HAP-1 (cell line): ENCODE measurements at regions not wholly inside any gene's neighbourhood (a gene's known extent, or its start where the extent isn't known, plus 50 kb on each side); places are given as distances from the start of the nearest gene placed in this dataset.
"Not testable (repeated sequence)": the region's sequence is repeated elsewhere in the genome, so short reads cannot be mapped to it uniquely, and the experiment has no call there.

Source experiments
- DNase-seq, 2 experiments: peaks; one replicate each; pipeline ENCODE4 v3.0.0-alpha.2; 2016 to 2020; ENCODE audit warnings: low spot score in 2 of 2
- H3K27me3 ChIP-seq: fragments of 250-450 bp; sonication (Bioruptor Pico); 2 replicates; pipeline ENCODE4 v1.5.1; 2020; ENCODE audit warnings: low read depth, mild to moderate bottlenecking, moderate library complexity
- H3K36me3 ChIP-seq: fragments of 250-450 bp; sonication (Bioruptor Pico); replicated peaks from 2 replicates; pipeline ENCODE4 v1.5.1; 2020; ENCODE audit warnings: mild to moderate bottlenecking
- H3K4me1 ChIP-seq: fragments of 250-450 bp; sonication (Bioruptor Pico); 2 replicates; pipeline ENCODE4 v1.5.1; 2020; ENCODE audit warnings: mild to moderate bottlenecking
- H3K4me3 ChIP-seq: fragments of 250-450 bp; sonication (Bioruptor Pico); 2 replicates; pipeline ENCODE4 v1.5.1; 2020; ENCODE audit warnings: mild to moderate bottlenecking, moderate library complexity
- H3K9me3 ChIP-seq: fragments of 250-450 bp; sonication (Bioruptor Pico); 2 replicates; pipeline ENCODE4 v1.5.1; 2020; ENCODE audit warnings: mild to moderate bottlenecking, moderate library complexity
- in situ Hi-C: fragments of 300-500 bp; cut with MboI; formaldehyde crosslinking; loops from 3 replicates; pipeline ENCODE4 v1.14.3; 2020; ENCODE audit warnings: low sequenced_read_pairs, inconsistent platforms, mixed read lengths

DNA sequence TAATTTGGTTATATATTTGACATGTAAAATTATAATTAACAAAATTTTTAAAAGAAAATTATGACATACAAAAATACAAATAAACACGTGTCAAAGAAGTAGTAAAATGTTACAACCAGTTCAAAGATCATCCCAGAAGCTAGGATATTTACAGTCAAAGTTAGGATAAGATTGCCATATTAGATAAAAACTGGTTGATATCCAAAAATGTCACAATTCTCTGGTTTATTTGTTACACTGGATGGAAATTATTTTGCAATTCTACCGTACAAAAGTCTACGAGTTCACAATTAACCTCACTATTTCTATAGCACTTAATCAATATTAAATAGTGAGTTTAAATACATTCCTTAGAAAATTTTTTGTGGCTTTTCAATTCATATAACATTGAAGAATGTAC lies 673.8 kb downstream of the GBE1 start:
- Histone ChIP-seq H3K4me1 (no peaks in the 10 kb centered on the region), H3K27me3 (no peaks in the 10 kb centered on the region), H3K36me3 (no peaks in the 10 kb centered on the region), H3K4me3 (no peak overlapping the region), H3K9me3 (no peaks in the 10 kb centered on the region)
- DNase-seq: no peak
- in situ Hi-C loops: no loop called here

DNA sequence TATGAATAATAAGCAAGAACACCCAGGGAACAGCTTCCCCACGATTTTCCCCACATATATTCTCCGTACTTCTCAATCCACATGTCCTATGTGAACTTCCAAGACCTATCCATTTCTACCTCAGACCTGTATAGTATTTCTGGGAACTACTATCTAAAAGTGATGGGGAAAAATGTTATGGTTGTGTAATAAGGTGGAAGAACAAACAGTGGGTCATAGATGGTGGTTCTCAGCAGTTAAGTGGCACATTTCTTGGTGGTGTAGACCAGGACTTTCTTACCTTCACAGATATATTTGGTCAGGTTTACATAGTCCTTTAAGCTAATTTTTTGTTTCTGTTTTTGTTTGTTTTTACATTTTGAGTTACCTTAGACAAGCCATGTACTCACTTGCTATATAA lies 675.1 kb downstream of the GBE1 start:
- Histone ChIP-seq H3K36me3 (no peaks in the 10 kb centered on the region), H3K4me1 (no peaks in the 10 kb centered on the region), H3K27me3 (no peaks in the 10 kb centered on the region), H3K9me3 (no peaks in the 10 kb centered on the region), H3K4me3 (no peak overlapping the region)
- DNase-seq: no peak
- in situ Hi-C loops: no loop called here

DNA sequence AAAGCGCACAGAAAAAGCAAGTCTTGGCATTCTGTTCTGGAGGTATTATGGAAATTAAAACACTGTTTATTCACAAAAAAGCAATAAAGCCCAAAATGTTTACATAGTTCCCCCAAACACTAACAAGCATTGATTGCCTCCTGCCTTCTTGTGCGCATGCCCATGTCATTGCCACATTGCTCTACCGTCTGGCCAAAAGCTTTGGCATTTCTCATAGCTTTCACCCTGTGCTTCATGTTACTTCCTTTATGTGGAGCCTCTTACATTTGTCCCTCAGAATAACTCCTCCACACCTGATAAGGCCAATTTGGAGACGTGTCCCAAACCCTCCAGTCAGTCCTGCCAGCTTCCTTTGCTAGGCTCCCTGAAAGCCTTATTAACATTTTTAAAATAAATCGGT lies 680.8 kb downstream of the GBE1 start:
- H3K4me1 ChIP-seq: no peaks in the 10 kb centered on the region
- H3K27me3 ChIP-seq: no peaks in the 10 kb centered on the region
- in situ Hi-C loops: no loop called here
- no peak overlapping the region for H3K4me3 ChIP-seq
- no peaks in the 10 kb centered on the region for H3K36me3 ChIP-seq
- no peaks in the 10 kb centered on the region for H3K9me3 ChIP-seq
- no peak for DNase-seq

DNA sequence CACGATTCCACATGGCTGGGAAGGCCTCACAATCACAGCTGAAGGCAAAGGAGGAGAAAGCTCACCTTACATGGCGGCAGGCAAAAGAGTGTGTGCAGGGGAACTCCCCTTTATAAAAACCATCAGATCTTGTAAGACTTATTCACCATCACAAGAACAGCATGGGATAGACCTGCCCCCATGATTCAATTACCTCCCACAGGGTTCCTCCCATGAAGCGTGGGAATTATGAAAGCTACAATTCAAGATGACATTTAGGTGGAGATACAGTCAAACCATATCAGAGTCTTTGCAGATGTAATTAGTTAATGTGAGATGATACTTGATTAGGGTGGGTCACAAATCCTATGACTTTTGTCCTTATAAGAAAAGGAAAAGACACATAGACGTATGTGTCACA lies 688.9 kb downstream of the GBE1 start:
- Histone ChIP-seq H3K36me3 (no peaks in the 10 kb centered on the region), H3K4me3 (no peak overlapping the region), H3K9me3 (no peaks in the 10 kb centered on the region; the same call in 1 of the 2 replicates), H3K4me1 (no peaks in the 10 kb centered on the region), H3K27me3 (no peaks in the 10 kb centered on the region)
- DNase-seq: no peak
- in situ Hi-C loops: no loop called here

DNA sequence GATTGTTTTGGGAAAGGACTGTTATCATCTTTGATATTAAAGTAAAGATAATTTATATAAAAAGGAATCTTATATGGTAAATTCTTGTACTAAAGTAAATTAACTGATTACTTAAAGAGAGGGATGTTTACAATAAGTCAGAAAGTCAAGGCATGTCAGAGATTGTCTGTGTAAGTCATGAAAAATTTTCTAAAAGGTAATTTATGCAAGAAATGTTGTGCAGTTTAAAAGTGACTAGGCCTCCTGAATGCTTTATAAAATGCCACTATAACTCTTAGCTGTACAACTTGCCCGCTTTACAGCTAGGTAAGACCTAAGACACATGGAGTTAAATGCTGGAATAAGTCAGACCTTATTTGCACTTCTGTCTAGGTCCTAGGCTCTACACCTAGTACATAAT lies 692.9 kb downstream of the GBE1 start:
- no peaks in the 10 kb centered on the region for H3K27me3 ChIP-seq
- in situ Hi-C loops: no loop called here
- H3K9me3 ChIP-seq: no peaks in the 10 kb centered on the region; the same call in 1 of the 2 replicates
- no peaks in the 10 kb centered on the region for H3K4me1 ChIP-seq
- no peak overlapping the region for H3K4me3 ChIP-seq
- no peaks in the 10 kb centered on the region for H3K36me3 ChIP-seq
- DNase-seq: no peak

DNA sequence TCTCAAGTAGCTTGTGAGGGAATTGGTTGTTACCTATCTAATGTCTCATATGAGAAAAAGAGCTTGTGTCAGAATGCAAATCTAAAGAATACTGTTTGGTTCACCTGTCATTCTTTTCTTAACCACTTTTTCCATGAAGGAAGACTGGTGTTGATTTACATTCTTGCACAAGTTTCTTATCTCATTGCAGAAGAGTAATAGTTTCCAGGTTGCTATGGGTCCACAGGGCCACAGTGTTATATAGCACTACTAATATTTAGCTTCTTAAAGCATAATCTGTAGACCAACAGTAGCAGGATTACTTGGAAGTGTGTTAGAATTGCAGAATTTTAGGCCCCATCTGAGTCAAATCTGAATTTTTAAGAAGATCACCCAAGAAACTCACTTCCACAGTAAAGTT lies 697.5 kb downstream of the GBE1 start:
- in situ Hi-C loops: no loop called here
- Histone ChIP-seq H3K9me3 (no peaks in the 10 kb centered on the region; the same call in 1 of the 2 replicates), H3K27me3 (no peaks in the 10 kb centered on the region), H3K4me3 (no peak overlapping the region), H3K36me3 (no peaks in the 10 kb centered on the region), H3K4me1 (no peaks in the 10 kb centered on the region)
- DNase-seq: no peak

DNA sequence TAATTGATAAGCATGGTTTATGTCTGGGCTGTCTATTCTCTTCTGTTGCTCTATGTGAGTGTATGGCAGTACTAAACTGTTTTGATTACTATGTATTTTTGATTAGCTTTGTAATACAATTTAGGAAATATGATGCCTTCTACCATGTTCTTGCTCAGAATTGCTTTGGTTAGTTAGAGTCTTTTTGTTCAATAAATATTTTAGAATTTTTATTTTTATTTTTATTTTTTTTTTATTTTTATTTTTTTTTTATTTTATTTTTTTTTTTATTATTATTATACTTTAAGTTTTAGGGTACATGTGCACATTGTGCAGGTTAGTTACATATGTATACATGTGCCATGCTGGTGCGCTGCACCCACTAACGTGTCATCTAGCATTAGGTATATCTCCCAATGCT lies 710.3 kb downstream of the GBE1 start:
- H3K27me3 ChIP-seq, in situ Hi-C loops, H3K4me3 ChIP-seq, DNase-seq, H3K4me1 ChIP-seq, H3K36me3 ChIP-seq, H3K9me3 ChIP-seq: not testable (repeated sequence)

DNA sequence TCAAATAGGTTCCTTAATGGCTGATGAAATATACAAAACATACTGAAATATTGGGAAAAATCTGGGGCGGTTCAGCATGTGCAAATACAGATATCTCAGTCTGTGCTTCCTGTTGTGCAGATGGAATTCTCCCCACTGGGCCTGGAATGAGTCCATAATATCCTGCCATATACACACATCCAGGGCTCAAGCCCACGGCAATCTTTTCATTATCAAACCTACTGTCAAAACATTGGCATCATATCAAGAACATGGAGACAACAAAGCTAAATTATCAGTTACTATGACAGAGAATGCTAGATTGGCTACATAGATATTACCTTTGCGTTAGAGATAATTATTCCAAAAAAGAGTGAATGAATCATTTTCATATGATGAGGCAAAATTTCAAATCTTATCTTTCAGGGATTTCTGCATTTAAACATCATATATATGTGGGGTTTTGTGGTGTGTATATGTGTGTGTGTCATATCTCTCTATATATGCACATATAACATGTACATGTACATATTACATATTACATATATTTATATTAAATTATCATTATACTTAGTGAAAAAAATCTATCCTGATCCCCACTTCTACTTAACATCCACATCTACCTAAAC lies 713.3 kb downstream of the GBE1 start:
- no peaks in the 10 kb centered on the region for H3K27me3 ChIP-seq
- no peak overlapping the region for H3K4me3 ChIP-seq
- no peaks in the 10 kb centered on the region for H3K36me3 ChIP-seq
- in situ Hi-C loops: no loop called here
- H3K9me3 ChIP-seq: no peaks in the 10 kb centered on the region
- no peak for DNase-seq
- no peaks in the 10 kb centered on the region for H3K4me1 ChIP-seq

DNA sequence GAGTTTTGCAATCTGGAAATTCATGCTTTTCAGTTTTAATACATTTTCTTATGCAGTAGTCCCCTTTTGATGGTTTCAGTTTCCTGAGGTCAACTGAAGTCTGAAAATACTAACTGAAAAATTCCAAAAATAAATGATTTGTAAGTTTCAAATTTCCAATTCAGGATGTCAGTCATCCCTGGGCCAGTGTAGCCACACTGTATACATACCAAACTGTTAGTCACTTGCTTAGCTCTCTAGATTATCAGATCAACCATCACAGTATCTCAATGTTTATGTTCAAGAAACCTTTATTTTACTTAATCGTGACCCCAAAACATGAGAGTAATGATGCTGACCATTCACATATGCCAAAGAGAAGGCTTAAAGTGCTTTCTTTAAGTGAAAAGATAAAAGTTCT lies 715.5 kb downstream of the GBE1 start:
- Histone ChIP-seq H3K27me3 (no peaks in the 10 kb centered on the region), H3K4me3 (no peak overlapping the region), H3K36me3 (no peaks in the 10 kb centered on the region), H3K4me1 (no peaks in the 10 kb centered on the region), H3K9me3 (no peaks in the 10 kb centered on the region)
- in situ Hi-C loops: no loop called here
- DNase-seq: no peak

DNA sequence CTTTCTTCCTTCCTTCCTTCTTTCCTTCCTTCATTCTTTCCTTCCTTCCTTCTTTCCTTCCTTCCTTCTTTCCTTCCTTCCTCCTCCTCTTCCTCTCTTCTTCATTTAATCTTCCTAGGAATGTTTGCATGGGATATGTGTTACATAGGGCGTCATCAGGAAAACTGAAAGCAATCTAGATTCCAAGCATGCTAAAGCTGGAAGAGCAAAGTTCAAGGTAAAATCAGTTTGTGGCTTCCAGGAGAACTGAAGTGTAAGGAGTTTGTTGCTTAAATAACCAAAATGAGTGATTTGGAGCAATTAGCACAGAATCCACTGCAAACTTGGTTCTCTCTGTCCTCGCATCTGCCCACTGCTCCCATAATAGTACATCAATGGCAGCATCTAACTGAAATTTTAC lies 716.2 kb downstream of the GBE1 start:
- no peaks in the 10 kb centered on the region for H3K9me3 ChIP-seq
- H3K36me3 ChIP-seq: no peaks in the 10 kb centered on the region
- H3K4me1 ChIP-seq: no peaks in the 10 kb centered on the region
- no peak overlapping the region for H3K4me3 ChIP-seq
- in situ Hi-C loops: no loop called here
- H3K27me3 ChIP-seq: no peaks in the 10 kb centered on the region; the same call in 1 of the 2 replicates
- no peak for DNase-seq

DNA sequence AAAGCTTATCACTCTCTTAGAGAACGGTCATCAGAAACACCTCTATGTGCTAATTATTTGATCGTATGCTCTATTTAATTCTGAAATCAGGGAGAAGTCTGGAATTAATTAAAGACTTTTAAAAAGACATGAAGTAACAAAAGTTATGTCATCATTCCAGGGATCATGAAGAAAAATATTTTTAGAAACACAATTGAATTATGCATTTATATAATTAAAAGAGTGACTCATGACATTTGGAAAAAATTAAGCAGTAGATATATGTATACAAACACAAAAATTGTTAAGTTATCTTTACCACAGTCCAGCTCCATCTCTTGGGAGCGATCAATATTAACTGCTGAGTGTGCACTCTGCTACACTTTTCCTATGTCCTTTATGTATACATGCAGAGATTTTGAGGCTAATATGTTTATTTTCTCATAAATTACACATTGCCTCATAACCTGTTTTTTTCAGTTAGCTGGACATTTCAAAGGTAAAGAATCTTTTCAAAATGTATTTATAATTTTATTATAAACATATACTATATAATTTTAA lies 717.7 kb downstream of the GBE1 start:
- in situ Hi-C loops: no loop called here
- Histone ChIP-seq H3K27me3 (no peaks in the 10 kb centered on the region; the same call in 1 of the 2 replicates), H3K36me3 (no peaks in the 10 kb centered on the region), H3K4me3 (no peak overlapping the region), H3K4me1 (no peaks in the 10 kb centered on the region), H3K9me3 (no peaks in the 10 kb centered on the region)
- DNase-seq: no peak

DNA sequence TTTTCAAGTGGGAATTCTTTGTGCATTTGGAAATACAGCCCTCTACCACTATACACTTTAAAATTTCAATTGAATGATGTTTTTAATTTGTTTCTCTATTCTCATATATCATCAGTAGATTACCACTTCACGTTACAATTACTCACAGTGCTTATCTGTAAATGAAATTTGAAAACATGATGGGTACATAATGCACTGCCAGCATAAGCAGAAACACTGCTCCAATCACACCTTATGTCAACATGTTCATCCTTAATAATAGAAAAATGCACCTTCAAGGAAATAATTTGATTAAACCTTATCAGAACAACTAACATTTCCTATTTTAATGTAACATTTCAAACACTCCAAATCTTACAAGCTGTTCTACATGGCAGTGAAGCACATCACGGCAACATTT lies 718.4 kb downstream of the GBE1 start:
- no peaks in the 10 kb centered on the region for H3K36me3 ChIP-seq
- no peak for DNase-seq
- no peaks in the 10 kb centered on the region for H3K4me1 ChIP-seq
- H3K9me3 ChIP-seq: no peaks in the 10 kb centered on the region
- in situ Hi-C loops: no loop called here
- no peak overlapping the region for H3K4me3 ChIP-seq
- no peaks in the 10 kb centered on the region; the same call in 1 of the 2 replicates for H3K27me3 ChIP-seq

DNA sequence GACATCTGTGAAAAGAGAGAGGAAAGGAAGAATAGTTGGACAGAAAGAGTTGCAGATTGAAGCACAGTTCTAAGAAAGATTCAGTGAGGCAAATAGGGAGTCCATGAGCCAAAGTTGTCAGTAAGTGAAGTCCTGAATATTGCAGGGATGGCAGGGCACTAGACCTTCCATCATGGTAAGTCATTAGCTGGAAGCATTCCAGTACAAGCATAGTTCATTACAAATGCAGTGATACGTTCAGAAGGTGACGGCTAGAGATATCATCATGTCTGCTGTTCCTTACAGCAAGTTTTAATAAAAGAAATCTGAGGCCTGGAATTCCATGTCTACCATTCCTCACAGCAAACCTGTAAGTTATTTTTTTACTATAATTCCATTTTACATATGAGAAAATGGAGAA lies 720.1 kb downstream of the GBE1 start:
- Histone ChIP-seq H3K27me3 (no peaks in the 10 kb centered on the region; the same call in 1 of the 2 replicates), H3K9me3 (no peaks in the 10 kb centered on the region), H3K4me3 (no peak overlapping the region), H3K36me3 (no peaks in the 10 kb centered on the region), H3K4me1 (no peaks in the 10 kb centered on the region)
- DNase-seq: no peak
- in situ Hi-C loops: no loop called here

DNA sequence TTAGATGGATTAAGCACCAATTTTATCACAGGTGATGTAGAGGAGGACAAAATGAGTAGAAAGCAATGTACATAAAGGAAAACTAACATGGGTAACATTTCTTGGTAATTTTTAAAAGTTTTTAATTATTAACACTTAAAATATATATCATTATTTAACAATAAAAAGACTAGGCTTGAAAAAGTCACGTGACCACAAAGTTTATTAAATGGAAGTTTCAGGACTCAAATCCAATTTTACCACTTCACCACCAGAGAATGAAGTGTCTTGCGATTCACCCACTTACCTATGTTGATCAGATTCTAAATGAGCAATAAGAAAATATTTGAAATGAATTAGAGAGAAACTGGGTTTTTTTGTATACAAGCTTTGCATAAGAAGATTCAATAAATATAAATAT lies 721.3 kb downstream of the GBE1 start:
- no peak for DNase-seq
- in situ Hi-C loops: no loop called here
- Histone ChIP-seq H3K9me3 (no peaks in the 10 kb centered on the region), H3K36me3 (no peaks in the 10 kb centered on the region), H3K4me1 (no peaks in the 10 kb centered on the region), H3K27me3 (no peaks in the 10 kb centered on the region; the same call in 1 of the 2 replicates), H3K4me3 (no peak overlapping the region)

DNA sequence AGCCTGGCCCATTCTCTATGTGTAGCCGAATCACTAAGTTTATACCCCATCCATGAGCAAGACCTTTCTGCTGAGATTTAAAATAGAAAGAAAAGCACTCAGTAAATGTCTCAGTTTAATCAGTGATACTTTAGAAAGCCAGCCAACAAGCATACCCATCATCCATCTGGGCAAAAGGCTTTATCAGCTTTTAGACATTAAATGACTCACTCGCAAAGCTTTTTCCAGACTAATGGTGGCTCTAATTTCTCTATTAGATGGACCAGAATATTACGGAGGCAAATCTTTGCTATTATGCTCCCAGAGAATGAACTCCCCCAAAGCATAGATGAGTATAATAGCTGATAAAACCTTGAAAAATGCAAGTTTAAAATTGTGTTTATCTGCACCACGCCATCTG lies 727.8 kb downstream of the GBE1 start:
- Histone ChIP-seq H3K9me3 (no peaks in the 10 kb centered on the region), H3K4me3 (no peak overlapping the region), H3K27me3 (no peaks in the 10 kb centered on the region), H3K36me3 (no peaks in the 10 kb centered on the region), H3K4me1 (no peaks in the 10 kb centered on the region)
- in situ Hi-C loops: no loop called here
- no peak for DNase-seq
